Bronchial epithelial cell (primary cell): ENCODE measurements at regions not wholly inside any gene's neighbourhood (a gene's known extent, or its start where the extent isn't known, plus 50 kb on each side); places are given as distances from the start of the nearest gene placed in this dataset.

Experiments used
- DNase-seq: peaks from one replicate; pipeline ENCODE4 v3.0.0-alpha.2; 2010; ENCODE audit warnings: low read depth
- FAIRE-seq: peaks from 2 replicates; lab custom pipeline; 2011; peaks lifted over from hg19 to GRCh38; lab: Jason Lieb, UNC
- H3K27me3 ChIP-seq: 2 replicates; pipeline ENCODE4 v1.5.1; 2011; ENCODE audit warnings: low read length; ENCODE audit not compliant: control insufficient read depth, insufficient read depth
- H3K36me3 ChIP-seq: 2 replicates; pipeline ENCODE4 v1.5.1; 2011; ENCODE audit warnings: low read length; ENCODE audit not compliant: control insufficient read depth, insufficient read depth
- H3K4me3 ChIP-seq: 2 replicates; pipeline ENCODE4 v1.5.1; 2011; ENCODE audit warnings: mild to moderate bottlenecking, low read depth, low read length, control low read depth
- CTCF ChIP-seq: IDR thresholded peaks from 2 replicates; pipeline ENCODE4 v1.5.1; 2011; ENCODE audit warnings: mild to moderate bottlenecking, moderate library complexity, low read length, control low read depth, inconsistent platforms; ENCODE audit not compliant: insufficient read depth, severe bottlenecking

GRCh38 chr3:146975032-146975431 is 369.9 kb upstream of the PLSCR5 start:
- DNase-seq = no peak
- H3K27me3 ChIP-seq = no peaks in the 10 kb centered on the region
- H3K4me3 ChIP-seq = no peak overlapping the region
- TF ChIP-seq CTCF = no peak
- FAIRE-seq = no peak
- H3K36me3 ChIP-seq = no peaks in the 10 kb centered on the region

- FAIRE-seq = no peak
- no peak for DNase-seq
- no peak for TF ChIP-seq CTCF
Observed at GRCh38 chr3:146974001-146974400, 368.9 kb upstream of the PLSCR5 start.

GRCh38 chr3:146972726-146973125 is 367.6 kb upstream of the PLSCR5 start:
- no peak for DNase-seq
- no peak for FAIRE-seq
- Histone ChIP-seq H3K4me3 (no peak overlapping the region), H3K36me3 (no peaks in the 10 kb centered on the region), H3K27me3 (no peaks in the 10 kb centered on the region)
- no peak for TF ChIP-seq CTCF

More at GRCh38 chr3:146974001-146974400, 368.9 kb upstream of the PLSCR5 start:
- Histone ChIP-seq H3K4me3 (no peak overlapping the region), H3K36me3 (no peaks in the 10 kb centered on the region), H3K27me3 (no peaks in the 10 kb centered on the region)

- Histone ChIP-seq H3K36me3 (no peaks in the 10 kb centered on the region), H3K27me3 (no peaks in the 10 kb centered on the region), H3K4me3 (no peak overlapping the region)
- no peak for TF ChIP-seq CTCF
- FAIRE-seq = no peak
- no peak for DNase-seq
Observed at GRCh38 chr3:146970236-146970635, 365.1 kb upstream of the PLSCR5 start.

GRCh38 chr3:146969356-146969755 is 364.2 kb upstream of the PLSCR5 start:
- H3K27me3 ChIP-seq = no peaks in the 10 kb centered on the region
- H3K4me3 ChIP-seq = no peak overlapping the region
- DNase-seq (no peak), FAIRE-seq (no peak)
- no peaks in the 10 kb centered on the region for H3K36me3 ChIP-seq
- TF ChIP-seq CTCF = no peak

GRCh38 chr3:146968204-146968651 is 363.1 kb upstream of the PLSCR5 start:
- FAIRE-seq = no peak

More at GRCh38 chr3:146968204-146968651, 363.1 kb upstream of the PLSCR5 start:
- no peak overlapping the region for H3K4me3 ChIP-seq
- no peaks in the 10 kb centered on the region for H3K27me3 ChIP-seq
- no peaks in the 10 kb centered on the region for H3K36me3 ChIP-seq
- no peak for TF ChIP-seq CTCF
- DNase-seq = peak; percentile 2
